Hematopoietic multipotent progenitor cell treated with erythropoietin and hydrocortisone succinate and interleukin-3 and kit ligand, for 6 days (in vitro differentiated cells): ENCODE measurements at regions not wholly inside any gene's neighbourhood (a gene's known extent, or its start where the extent isn't known, plus 50 kb on each side); places are given as distances from the start of the nearest gene placed in this dataset.
"Not testable (repeated sequence)": the region's sequence is repeated elsewhere in the genome, so short reads cannot be mapped to it uniquely, and the experiment has no call there.

Experiments
- DNase-seq: peaks from one replicate; pipeline ENCODE4 v3.0.0-alpha.2; 2015

GRCh38 chr9:2279138-2279537 lies 264.0 kb downstream of the SMARCA2 start:
- DNase-seq, result not testable (repeated sequence)

GRCh38 chr9:2281031-2281802 lies 266.1 kb downstream of the SMARCA2 start:
- DNase-seq, result no peak

- no peak for DNase-seq
Measured at GRCh38 chr9:2281803-2282185, 266.6 kb downstream of the SMARCA2 start.

GRCh38 chr9:2284770-2285169 lies 269.6 kb downstream of the SMARCA2 start:
- no peak for DNase-seq

- no peak for DNase-seq
Measured at GRCh38 chr9:2285416-2286332, 270.5 kb downstream of the SMARCA2 start.

GRCh38 chr9:2286333-2286705 lies 271.2 kb downstream of the SMARCA2 start:
- no peak for DNase-seq

- DNase-seq, result no peak
Measured at GRCh38 chr9:2286825-2287455, 271.8 kb downstream of the SMARCA2 start.

GRCh38 chr9:2288309-2288708 lies 273.2 kb downstream of the SMARCA2 start:
- no peak for DNase-seq

- DNase-seq, result no peak
Measured at GRCh38 chr9:2289263-2289662, 274.1 kb downstream of the SMARCA2 start.

GRCh38 chr9:2290382-2290781 lies 275.2 kb downstream of the SMARCA2 start:
- no peak for DNase-seq

- DNase-seq, result no peak
Measured at GRCh38 chr9:2291980-2292704, 277.0 kb downstream of the SMARCA2 start.

GRCh38 chr9:2292733-2293132 lies 277.6 kb downstream of the SMARCA2 start:
- no peak for DNase-seq

GRCh38 chr9:2297771-2298170 lies 282.6 kb downstream of the SMARCA2 start:
- no peak for DNase-seq

- DNase-seq, result no peak
Measured at GRCh38 chr9:2298217-2298616, 283.1 kb downstream of the SMARCA2 start.

GRCh38 chr9:2299156-2299842 lies 284.2 kb downstream of the SMARCA2 start:
- no peak for DNase-seq

GRCh38 chr9:2299843-2300205 lies 284.7 kb downstream of the SMARCA2 start:
- DNase-seq, result no peak

- no peak for DNase-seq
Measured at GRCh38 chr9:2300325-2300724, 285.2 kb downstream of the SMARCA2 start.

- no peak for DNase-seq
Measured at GRCh38 chr9:2302606-2303005, 287.5 kb downstream of the SMARCA2 start.

- DNase-seq, result no peak
Measured at GRCh38 chr9:2303056-2303455, 287.9 kb downstream of the SMARCA2 start.

GRCh38 chr9:2307480-2307879 lies 292.3 kb downstream of the SMARCA2 start:
- DNase-seq, result no peak

- DNase-seq, result no peak
Measured at GRCh38 chr9:2311920-2312319, 296.8 kb downstream of the SMARCA2 start.

- no peak for DNase-seq
Measured at GRCh38 chr9:2313512-2313911, 298.4 kb downstream of the SMARCA2 start.
